SK-N-SH treated with all-trans-retinoic acid at 6 μM for 48 hours (cell line): ENCODE measurements at regions not wholly inside any gene's neighbourhood (a gene's known extent, or its start where the extent isn't known, plus 50 kb on each side); places are given as distances from the start of the nearest gene placed in this dataset.

Source experiments
- ATAC-seq: fragments of 200-7000 bp; cut with Tn5 transposase; 3 replicates; pipeline ENCODE4 v1.9.1; 2020; ENCODE audit warnings: mild to moderate bottlenecking, moderate library complexity
- CREB5 ChIP-seq: fragments of 250-450 bp; sonication (Bioruptor Pico); IDR thresholded peaks from 2 replicates; pipeline ENCODE4 v1.5.1; 2020; ENCODE audit warnings: low read depth, mild to moderate bottlenecking, moderate library complexity
- CSDC2 ChIP-seq: fragments of 250-450 bp; sonication (Bioruptor Pico); IDR thresholded peaks from 2 replicates; pipeline ENCODE4 v1.5.0; 2020; ENCODE audit warnings: mild to moderate bottlenecking, moderate library complexity
- CSRNP3 ChIP-seq: fragments of 250-450 bp; sonication (Bioruptor Pico); IDR thresholded peaks from 2 replicates; pipeline ENCODE4 v1.5.1; 2021; ENCODE audit warnings: mild to moderate bottlenecking, moderate library complexity
- ESRRG ChIP-seq: fragments of 250-450 bp; sonication (Bioruptor Pico); IDR thresholded peaks from 2 replicates; pipeline ENCODE4 v1.6.1; 2021; ENCODE audit warnings: mild to moderate bottlenecking
- GLIS3 ChIP-seq: fragments of 250-450 bp; sonication (Bioruptor Pico); IDR thresholded peaks from 2 replicates; pipeline ENCODE4 v1.5.0; 2020; ENCODE audit warnings: mild to moderate bottlenecking, moderate library complexity
- ISL1 ChIP-seq: fragments of 250-450 bp; sonication (Bioruptor Pico); IDR thresholded peaks from 2 replicates; pipeline ENCODE4 v2.1.2; 2022; ENCODE audit warnings: mild to moderate bottlenecking, moderate library complexity
- OSR1 ChIP-seq: fragments of 250-450 bp; sonication (Bioruptor Pico); IDR thresholded peaks from 2 replicates; pipeline ENCODE4 v1.8.0; 2022; ENCODE audit warnings: moderate library complexity, mild to moderate bottlenecking, inconsistent platforms
- POU6F1 ChIP-seq: fragments of 250-450 bp; sonication (Bioruptor Pico); IDR thresholded peaks from 2 replicates; pipeline ENCODE4 v1.8.0; 2021; ENCODE audit warnings: low read depth, mild to moderate bottlenecking, moderate library complexity, borderline replicate concordance
- PPARA ChIP-seq: fragments of 250-450 bp; sonication (Bioruptor Pico); IDR thresholded peaks from 2 replicates; pipeline ENCODE4 v1.5.0; 2020; ENCODE audit warnings: mild to moderate bottlenecking, borderline replicate concordance
- RARB ChIP-seq: fragments of 250-450 bp; sonication (Bioruptor Pico); IDR thresholded peaks from 2 replicates; pipeline ENCODE4 v1.8.0; 2021; ENCODE audit warnings: mild to moderate bottlenecking, moderate library complexity
- SNAI2 ChIP-seq: fragments of 250-450 bp; sonication (Bioruptor Pico); IDR thresholded peaks from 2 replicates; pipeline ENCODE4 v1.5.0; 2020; ENCODE audit warnings: mild to moderate bottlenecking, moderate library complexity
- TCF4 ChIP-seq: fragments of 250-450 bp; sonication (Bioruptor Pico); IDR thresholded peaks from 2 replicates; pipeline ENCODE4 v1.8.0; 2021; ENCODE audit warnings: mild to moderate bottlenecking, moderate library complexity, borderline replicate concordance
- TOX ChIP-seq: fragments of 250-450 bp; sonication (Bioruptor Pico); IDR thresholded peaks from 2 replicates; pipeline ENCODE4 v1.8.0; 2021; ENCODE audit warnings: mild to moderate bottlenecking, moderate library complexity, borderline replicate concordance
- TSHZ2 ChIP-seq: fragments of 250-450 bp; sonication (Bioruptor Pico); IDR thresholded peaks from 2 replicates; pipeline ENCODE4 v1.5.0; 2020; ENCODE audit warnings: mild to moderate bottlenecking, moderate library complexity
- ZFP3 ChIP-seq: fragments of 250-450 bp; sonication (Bioruptor Pico); IDR thresholded peaks from 2 replicates; pipeline ENCODE4 v1.5.0; 2020; ENCODE audit warnings: mild to moderate bottlenecking, moderate library complexity
- ZFP30 ChIP-seq: fragments of 450-650 bp; formaldehyde crosslinking; IDR thresholded peaks from 2 replicates; pipeline ENCODE4 v1.5.0; 2022; ENCODE audit warnings: mild to moderate bottlenecking, moderate library complexity
- ZNF565 ChIP-seq: fragments of 450-650 bp; formaldehyde crosslinking; conservative IDR thresholded peaks from 2 replicates; pipeline ENCODE4 v1.5.0; 2020; ENCODE audit warnings: low read depth, mild to moderate bottlenecking, moderate library complexity
- ZNF70 ChIP-seq: fragments of 450-650 bp; formaldehyde crosslinking; IDR thresholded peaks from 2 replicates; pipeline ENCODE4 v1.5.0; 2020; ENCODE audit warnings: mild to moderate bottlenecking, moderate library complexity
- ZNF8 ChIP-seq: fragments of 450-650 bp; formaldehyde crosslinking; IDR thresholded peaks from 2 replicates; pipeline ENCODE4 v1.5.0; 2020; ENCODE audit warnings: mild to moderate bottlenecking, moderate library complexity

GRCh38 chr9:81032030-81032572 is 657.2 kb downstream of the TLE1 start:
- peak; percentile 64 for ATAC-seq

GRCh38 chr9:81031422-81032029 is 657.8 kb downstream of the TLE1 start:
- TF ChIP-seq ZFP30 (CRISPR knock-in tag) (no peak), ZFP3 (CRISPR knock-in tag) (no peak), GLIS3 (CRISPR knock-in tag) (no peak), OSR1 (no peak), SNAI2 (CRISPR knock-in tag) (no peak), CREB5 (no peak), CSDC2 (CRISPR knock-in tag) (no peak), PPARA (CRISPR knock-in tag) (no peak), TSHZ2 (CRISPR knock-in tag) (no peak), RARB (CRISPR knock-in tag) (no peak), ESRRG (CRISPR knock-in tag) (no peak), ZNF565 (CRISPR knock-in tag) (no peak), ZNF8 (CRISPR knock-in tag) (no peak), CSRNP3 (CRISPR knock-in tag) (no peak), TOX (CRISPR knock-in tag) (no peak), TCF4 (CRISPR knock-in tag) (no peak), ZNF70 (CRISPR knock-in tag) (no peak), POU6F1 (CRISPR knock-in tag) (no peak)
- TF ChIP-seq, all 23 proteins: peak for 0
- ATAC-seq = no peak

More at GRCh38 chr9:81032030-81032572, 657.2 kb downstream of the TLE1 start:
- TF ChIP-seq OSR1 = no peak
- TF ChIP-seq POU6F1 (CRISPR knock-in tag) = no peak
- TF ChIP-seq ISL1 (CRISPR knock-in tag) = peak; percentile 48; the same call in 1 of the 2 replicates
- no peak for TF ChIP-seq ZNF8 (CRISPR knock-in tag)
- no peak for TF ChIP-seq TSHZ2 (CRISPR knock-in tag)
- TF ChIP-seq ZFP3 (CRISPR knock-in tag) = no peak
- TF ChIP-seq, all 23 proteins: peak for 1
